GM12864 (cell line): ENCODE measurements at regions not wholly inside any gene's neighbourhood (a gene's known extent, or its start where the extent isn't known, plus 50 kb on each side); places are given as distances from the start of the nearest gene placed in this dataset.

Experiments
- DNase-seq: peaks from one replicate; pipeline ENCODE4 v3.0.0-alpha.2; 2011; ENCODE audit warnings: low read depth
- H3K4me3 ChIP-seq: 2 replicates; pipeline ENCODE4 v1.5.1; 2011; ENCODE audit warnings: mild to moderate bottlenecking, low read depth, low read length, control low read depth
- TF ChIP-seq, protein P1 (sequence below): IDR thresholded peaks from 2 replicates; pipeline ENCODE4 v1.5.1; 2011; ENCODE audit warnings: low read depth, mild to moderate bottlenecking, moderate library complexity, low read length, control low read depth, inconsistent platforms; ENCODE audit errors: missing control alignments

DNA sequence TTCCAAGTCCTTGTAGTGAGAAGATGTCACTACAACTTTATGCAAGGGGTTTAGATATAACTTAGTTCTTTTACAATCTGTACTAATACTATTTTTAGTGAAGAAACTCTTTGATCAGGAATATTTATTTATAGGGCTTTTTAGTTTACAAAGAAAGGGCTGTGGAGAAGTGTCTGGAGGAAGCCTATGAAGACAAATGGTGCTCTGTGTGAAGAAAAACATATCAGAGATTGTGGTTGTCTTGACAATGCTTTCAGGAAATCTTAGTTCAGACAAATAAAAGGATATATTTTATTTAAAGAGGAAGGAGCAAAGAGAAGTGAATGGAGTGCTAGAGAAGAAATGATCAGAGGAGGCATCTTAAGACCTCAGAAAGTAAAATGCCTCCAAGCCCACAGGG is 824.9 kb downstream of the DCDC2C start:
- no peak for DNase-seq
- TF ChIP-seq, protein P1, sequence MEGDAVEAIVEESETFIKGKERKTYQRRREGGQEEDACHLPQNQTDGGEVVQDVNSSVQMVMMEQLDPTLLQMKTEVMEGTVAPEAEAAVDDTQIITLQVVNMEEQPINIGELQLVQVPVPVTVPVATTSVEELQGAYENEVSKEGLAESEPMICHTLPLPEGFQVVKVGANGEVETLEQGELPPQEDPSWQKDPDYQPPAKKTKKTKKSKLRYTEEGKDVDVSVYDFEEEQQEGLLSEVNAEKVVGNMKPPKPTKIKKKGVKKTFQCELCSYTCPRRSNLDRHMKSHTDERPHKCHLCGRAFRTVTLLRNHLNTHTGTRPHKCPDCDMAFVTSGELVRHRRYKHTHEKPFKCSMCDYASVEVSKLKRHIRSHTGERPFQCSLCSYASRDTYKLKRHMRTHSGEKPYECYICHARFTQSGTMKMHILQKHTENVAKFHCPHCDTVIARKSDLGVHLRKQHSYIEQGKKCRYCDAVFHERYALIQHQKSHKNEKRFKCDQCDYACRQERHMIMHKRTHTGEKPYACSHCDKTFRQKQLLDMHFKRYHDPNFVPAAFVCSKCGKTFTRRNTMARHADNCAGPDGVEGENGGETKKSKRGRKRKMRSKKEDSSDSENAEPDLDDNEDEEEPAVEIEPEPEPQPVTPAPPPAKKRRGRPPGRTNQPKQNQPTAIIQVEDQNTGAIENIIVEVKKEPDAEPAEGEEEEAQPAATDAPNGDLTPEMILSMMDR: no peak
- no peak overlapping the region for H3K4me3 ChIP-seq

DNA sequence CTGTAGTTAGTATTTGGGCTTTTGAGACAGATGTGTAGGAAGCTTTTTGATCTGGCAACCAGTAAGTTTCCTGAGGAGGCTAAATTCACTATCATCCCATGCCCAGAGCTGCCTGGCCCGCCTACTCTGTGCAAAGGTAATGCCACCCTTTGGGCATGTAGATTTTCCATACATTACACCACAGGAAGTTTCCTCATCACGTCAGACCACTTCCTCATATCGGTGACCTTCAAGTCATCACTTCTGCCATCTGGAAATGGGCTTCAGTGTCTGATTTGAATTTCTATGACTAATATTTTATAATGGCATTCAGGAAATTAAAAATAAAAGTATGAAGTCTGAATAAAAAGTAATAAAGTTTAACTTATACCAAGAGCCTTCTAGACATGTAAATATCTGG is 825.4 kb downstream of the DCDC2C start:
- H3K4me3 ChIP-seq: no peak overlapping the region
- no peak for DNase-seq
- TF ChIP-seq, protein P1: no peak

DNA sequence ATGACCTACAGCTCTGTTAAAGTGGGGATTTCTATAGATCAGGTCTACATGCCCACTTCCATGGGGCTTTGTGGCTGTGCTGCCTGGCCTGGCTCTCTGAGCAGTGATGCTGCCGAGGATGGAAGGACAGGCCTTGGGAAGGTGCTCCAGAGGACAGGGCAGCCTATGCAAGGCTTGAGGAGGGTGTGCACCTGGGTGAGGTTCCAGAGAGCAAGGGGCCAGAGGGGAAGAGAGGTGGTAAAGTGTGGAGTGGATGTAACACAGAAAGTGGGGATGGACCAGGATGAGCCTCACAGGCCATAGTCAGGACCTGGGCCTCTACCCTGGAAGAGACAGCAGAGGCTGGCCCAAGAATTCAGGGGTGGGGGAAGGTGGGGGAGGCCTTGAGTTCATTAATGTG is 826.4 kb downstream of the DCDC2C start:
- TF ChIP-seq, protein P1: no peak
- no peak for DNase-seq
- H3K4me3 ChIP-seq: no peak overlapping the region

DNA sequence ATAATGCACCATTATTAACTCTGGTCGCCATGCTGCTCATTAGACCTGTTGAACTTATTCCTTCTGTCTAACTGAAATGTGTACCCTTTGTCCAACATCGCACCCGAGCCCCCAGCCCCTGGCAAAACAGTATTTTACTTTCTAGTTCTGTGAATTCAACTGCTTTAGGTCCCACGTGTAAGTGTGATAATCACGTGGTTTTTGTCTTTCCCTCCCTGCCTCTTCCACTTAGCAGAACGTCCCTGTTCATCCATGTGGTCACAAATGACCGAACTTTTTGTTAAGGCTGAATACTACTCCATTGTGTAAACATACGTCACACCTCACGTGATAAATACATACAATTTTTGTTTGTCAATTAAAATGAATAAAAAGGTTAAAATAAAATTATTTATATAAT is 826.9 kb downstream of the DCDC2C start:
- TF ChIP-seq, protein P1: no peak
- no peak for DNase-seq
- no peak overlapping the region for H3K4me3 ChIP-seq

DNA sequence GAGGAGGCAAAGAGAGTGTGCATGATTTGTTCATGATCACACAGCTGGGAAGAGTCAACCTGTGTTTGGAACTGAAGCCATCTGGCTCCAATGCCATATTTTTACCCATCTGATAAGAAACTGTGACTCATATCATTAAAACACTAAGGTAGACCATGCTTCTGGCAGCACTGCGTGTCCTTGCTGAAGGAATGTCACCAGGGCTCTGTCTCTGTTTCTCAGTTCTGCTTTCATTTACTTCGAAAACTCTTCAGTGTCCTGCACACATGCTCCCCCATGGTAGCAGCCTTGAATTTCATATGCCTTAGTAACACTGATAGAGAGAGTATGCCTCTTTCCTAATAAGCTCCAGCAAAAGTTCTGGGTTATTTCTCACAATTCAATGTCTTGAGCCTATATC is 830.4 kb downstream of the DCDC2C start:
- DNase-seq: no peak
- TF ChIP-seq, protein P1: no peak
- no peak overlapping the region for H3K4me3 ChIP-seq

DNA sequence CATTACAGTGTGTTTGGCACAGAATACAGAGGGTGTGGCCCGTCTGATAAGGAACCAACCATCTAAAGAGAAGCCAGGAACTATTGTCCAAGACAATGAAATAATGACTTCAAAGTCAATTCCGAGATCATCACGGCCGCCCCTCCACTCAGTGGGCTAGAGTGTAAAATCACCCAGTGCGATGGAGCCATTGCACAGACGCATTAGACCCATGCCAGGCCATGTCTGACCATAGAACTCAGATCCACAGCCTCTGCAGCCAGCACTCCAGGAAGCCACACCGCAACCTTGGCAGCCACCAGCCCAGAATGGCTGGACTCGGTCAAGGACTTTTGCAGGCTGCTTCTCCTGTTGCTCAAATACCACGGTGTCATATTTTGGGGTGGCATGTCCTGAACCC is 835.7 kb downstream of the DCDC2C start:
- DNase-seq: no peak
- H3K4me3 ChIP-seq: no peak overlapping the region
- TF ChIP-seq, protein P1: no peak

DNA sequence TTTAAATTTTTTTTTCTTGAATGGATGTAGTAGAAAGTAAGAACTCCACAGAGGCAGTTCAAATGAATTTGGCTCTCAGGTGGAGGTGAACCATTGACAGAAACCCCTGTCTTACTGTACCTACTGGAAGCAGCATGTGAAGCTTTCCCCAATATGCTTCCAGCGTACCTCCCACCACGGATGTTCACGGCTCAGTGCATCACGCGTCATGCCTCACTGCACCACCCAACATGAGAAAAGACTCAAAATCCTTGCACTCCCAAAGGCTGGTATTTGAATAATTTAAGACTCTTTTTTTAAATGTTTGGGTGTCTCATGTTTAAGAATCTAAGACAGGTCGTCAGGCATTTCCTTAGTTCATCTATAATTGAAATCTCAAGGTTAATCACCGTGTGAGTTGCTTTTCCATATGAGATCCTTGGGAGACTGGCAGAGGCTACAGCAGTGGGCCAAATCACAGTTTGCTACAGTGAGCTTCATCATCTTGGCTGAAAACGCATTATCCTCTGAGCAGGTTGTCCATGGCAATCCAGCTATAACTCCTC is 846.4 kb downstream of the DCDC2C start:
- H3K4me3 ChIP-seq: no peak overlapping the region
- TF ChIP-seq, protein P1: no peak
- DNase-seq: no peak
